ENCODE measurements at regions not wholly inside any gene's neighbourhood (a gene's known extent, or its start where the extent isn't known, plus 50 kb on each side); places are given as distances from the start of the nearest gene placed in this dataset.

DNA sequence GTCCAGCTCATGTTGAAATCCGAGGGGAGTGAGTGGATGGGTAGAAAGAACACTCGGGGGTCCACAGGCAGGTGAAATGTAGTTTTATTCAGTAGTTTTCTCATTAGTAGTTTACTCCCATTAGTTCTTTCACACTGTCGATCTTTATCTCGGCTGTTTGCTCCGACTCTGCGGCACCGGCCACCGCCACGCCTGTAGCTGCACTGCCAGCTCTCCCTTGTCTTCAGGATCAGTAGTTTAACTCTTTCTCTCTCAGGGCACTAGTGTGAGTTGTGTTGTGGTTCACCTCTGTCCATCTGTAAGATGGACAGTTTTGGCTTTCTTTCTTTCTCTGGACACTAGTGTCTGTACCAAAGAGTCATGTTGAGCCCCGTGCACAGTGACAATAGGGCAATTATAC is 195.7 kb downstream of the LMBRD1 start:
- TF ChIP-seq, protein P1, sequence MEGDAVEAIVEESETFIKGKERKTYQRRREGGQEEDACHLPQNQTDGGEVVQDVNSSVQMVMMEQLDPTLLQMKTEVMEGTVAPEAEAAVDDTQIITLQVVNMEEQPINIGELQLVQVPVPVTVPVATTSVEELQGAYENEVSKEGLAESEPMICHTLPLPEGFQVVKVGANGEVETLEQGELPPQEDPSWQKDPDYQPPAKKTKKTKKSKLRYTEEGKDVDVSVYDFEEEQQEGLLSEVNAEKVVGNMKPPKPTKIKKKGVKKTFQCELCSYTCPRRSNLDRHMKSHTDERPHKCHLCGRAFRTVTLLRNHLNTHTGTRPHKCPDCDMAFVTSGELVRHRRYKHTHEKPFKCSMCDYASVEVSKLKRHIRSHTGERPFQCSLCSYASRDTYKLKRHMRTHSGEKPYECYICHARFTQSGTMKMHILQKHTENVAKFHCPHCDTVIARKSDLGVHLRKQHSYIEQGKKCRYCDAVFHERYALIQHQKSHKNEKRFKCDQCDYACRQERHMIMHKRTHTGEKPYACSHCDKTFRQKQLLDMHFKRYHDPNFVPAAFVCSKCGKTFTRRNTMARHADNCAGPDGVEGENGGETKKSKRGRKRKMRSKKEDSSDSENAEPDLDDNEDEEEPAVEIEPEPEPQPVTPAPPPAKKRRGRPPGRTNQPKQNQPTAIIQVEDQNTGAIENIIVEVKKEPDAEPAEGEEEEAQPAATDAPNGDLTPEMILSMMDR (conservative IDR thresholded peaks at IDR 0.05) = no peak
- no peak for TF ChIP-seq ZFX (IDR thresholded peaks at IDR 0.05)
